ENCODE measurements at regions not wholly inside any gene's neighbourhood (a gene's known extent, or its start where the extent isn't known, plus 50 kb on each side); places are given as distances from the start of the nearest gene placed in this dataset.

GRCh38 chr3:64837986-64838735 lies 150.4 kb upstream of the ADAMTS9 start:
- ChIA-PET POLR2A (no interaction called here), CTCF (no interaction called here)
- no peaks in the 10 kb centered on the region for H3K36me3 Mint-ChIP-seq
- DNase-seq (ENCODE audit: low spot score) = no peak
- H3K4me3 Mint-ChIP-seq = no peak overlapping the region
- no peak for ATAC-seq
- H3K4me1 Mint-ChIP-seq = peaks cover 20% of the 10 kb centered on the region
- H3K27ac Mint-ChIP-seq = no peak overlapping the region
- no peaks in the 10 kb centered on the region for H3K9me3 Mint-ChIP-seq
- no peaks in the 10 kb centered on the region for H3K27me3 Mint-ChIP-seq (ENCODE audit: low read depth)
- TF ChIP-seq CREM (CRISPR knock-in tag; IDR thresholded peaks at IDR 0.05) (no peak), ATF3 (CRISPR knock-in tag; conservative IDR thresholded peaks at IDR 0.05) (no peak), AR (CRISPR knock-in tag; IDR thresholded peaks at IDR 0.05) (no peak), ZNF423 (CRISPR knock-in tag; IDR thresholded peaks at IDR 0.05) (no peak), MYBL2 (CRISPR knock-in tag; IDR thresholded peaks at IDR 0.05) (no peak), FOXK1 (CRISPR knock-in tag; IDR thresholded peaks at IDR 0.05) (no peak), ZNF263 (CRISPR knock-in tag; IDR thresholded peaks at IDR 0.05; ENCODE audit: low read depth) (no peak), ZNF232 (CRISPR knock-in tag; IDR thresholded peaks at IDR 0.05) (no peak), AFF4 (CRISPR knock-in tag; IDR thresholded peaks at IDR 0.05; ENCODE audit: borderline replicate concordance) (no peak), ZNF396 (CRISPR knock-in tag; IDR thresholded peaks at IDR 0.05; ENCODE audit: borderline replicate concordance) (no peak), NR2C2 (CRISPR knock-in tag; IDR thresholded peaks at IDR 0.05) (no peak), STAT6 (CRISPR knock-in tag; conservative IDR thresholded peaks at IDR 0.05; ENCODE audit: low read depth) (no peak), TEAD1 (CRISPR knock-in tag; IDR thresholded peaks at IDR 0.05) (no peak), CBFB (CRISPR knock-in tag; IDR thresholded peaks at IDR 0.05; ENCODE audit: low read depth) (no peak), ATF6 (CRISPR knock-in tag; IDR thresholded peaks at IDR 0.05) (no peak), ARID4B (CRISPR knock-in tag; IDR thresholded peaks at IDR 0.05; ENCODE audit: borderline replicate concordance) (no peak), ATF1 (CRISPR knock-in tag; IDR thresholded peaks at IDR 0.05) (no peak)

All from WTC11 (cell line).